H1 (cell line): ENCODE measurements at regions not wholly inside any gene's neighbourhood (a gene's known extent, or its start where the extent isn't known, plus 50 kb on each side); places are given as distances from the start of the nearest gene placed in this dataset.

Source experiments
- TAF7 ChIP-seq: optimal IDR thresholded peaks from 2 replicates; pipeline ENCODE3; 2011; ENCODE audit warnings: low read depth, mild to moderate bottlenecking, inconsistent platforms, low read length, moderate library complexity, borderline replicate concordance

DNA sequence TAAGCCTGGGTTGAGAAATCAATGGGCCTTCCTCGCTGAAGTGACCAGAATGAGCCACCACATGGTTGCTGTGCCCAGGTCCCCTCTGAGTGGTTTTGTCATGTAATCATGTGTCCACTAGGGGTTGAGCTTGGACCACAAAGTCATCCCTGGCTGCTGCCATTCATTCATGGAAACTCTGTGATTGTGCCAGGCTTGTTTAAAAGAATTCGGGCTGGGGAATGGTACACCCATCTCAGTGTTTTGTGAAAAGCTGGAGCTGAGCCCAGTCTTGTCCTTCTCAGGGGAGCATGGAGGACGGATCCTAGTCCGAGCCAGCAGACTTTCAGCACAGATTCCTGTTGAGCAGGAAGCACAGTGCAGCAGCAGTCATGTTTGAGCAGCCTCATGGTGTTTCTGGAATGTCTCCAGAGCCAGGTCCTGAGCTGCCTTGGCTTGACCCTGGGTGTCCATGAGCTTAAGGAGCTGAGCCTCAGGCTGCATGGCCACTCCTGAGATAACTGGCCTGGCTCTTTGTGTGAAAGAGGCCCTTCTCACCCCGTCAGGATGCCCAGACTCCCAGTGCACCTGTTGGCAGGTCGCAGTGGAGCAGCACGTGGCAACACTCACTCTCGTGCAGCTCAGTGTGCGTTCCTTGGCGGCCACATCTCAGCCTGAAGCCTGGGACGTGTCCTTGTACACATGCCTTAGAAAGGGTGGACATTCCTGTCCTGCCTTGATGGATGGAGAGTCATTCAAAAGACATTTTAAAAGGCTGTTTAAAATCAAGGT lies 260.3 kb upstream of the TPM1 start (continued):
- no peak for TF ChIP-seq TAF7
